ENCODE measurements at regions not wholly inside any gene's neighbourhood (a gene's known extent, or its start where the extent isn't known, plus 50 kb on each side); places are given as distances from the start of the nearest gene placed in this dataset.

DNA sequence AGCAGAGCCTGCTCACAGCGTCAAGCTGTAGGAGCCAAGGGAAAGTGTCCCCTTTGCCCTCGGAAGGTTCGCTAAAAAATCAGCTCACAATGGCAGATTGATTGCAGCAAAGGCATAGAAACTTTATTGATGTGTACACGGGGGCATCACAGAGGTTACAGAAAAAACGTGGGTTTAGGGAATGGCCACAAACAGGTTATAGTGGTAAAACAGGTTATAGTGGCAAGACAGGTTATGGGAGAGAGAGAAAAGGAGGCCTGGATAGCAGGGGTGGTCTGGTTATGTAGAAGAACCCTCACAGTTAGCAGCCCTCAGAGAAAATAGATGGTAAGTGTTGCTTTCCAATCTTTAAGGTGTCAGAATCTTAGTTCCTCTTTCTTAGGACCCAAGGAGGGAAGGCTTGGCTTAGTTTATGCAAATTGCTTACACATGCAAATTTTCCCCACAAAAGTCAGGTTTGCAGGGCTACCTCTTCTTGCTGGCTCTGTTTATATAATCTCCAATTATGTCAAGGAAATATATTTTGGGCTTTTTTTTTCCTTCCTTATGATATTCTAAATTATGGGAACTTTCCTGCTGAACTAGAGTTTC is 113.7 kb downstream of the BMP15 start:
- Histone ChIP-seq H3K36me3 (ENCODE audit: low read length) (no peaks in the 10 kb centered on the region), H4K20me1 (ENCODE audit: low read depth, low read length) (no peaks in the 10 kb centered on the region), H3K27me3 (ENCODE audit: low read length) (no peaks in the 10 kb centered on the region), H3K4me3 (ENCODE audit: insufficient read depth, low read length, poor library complexity, severe bottlenecking) (no peak overlapping the region), H3K4me2 (ENCODE audit: low read depth, low read length, poor library complexity, severe bottlenecking) (no peak overlapping the region), H2AFZ (ENCODE audit: low read depth, low read length, severe bottlenecking) (no peak overlapping the region), H3F3A (ENCODE audit: insufficient read depth) (no peaks in the 10 kb centered on the region), H3K9me2 (replicated peaks; ENCODE audit: insufficient read depth, low read length) (no peaks in the 10 kb centered on the region), H3K9ac (ENCODE audit: low read length) (no peak overlapping the region), H3K79me2 (ENCODE audit: insufficient read depth, low read length) (no peaks in the 10 kb centered on the region), H3K27ac (ENCODE audit: low read depth, low read length) (no peak overlapping the region), H3K9me3 (ENCODE audit: insufficient read depth, low read length) (no peaks in the 10 kb centered on the region)
- no peak for TF ChIP-seq EZH2phosphoT487 (conservative IDR thresholded peaks at IDR 0.05; ENCODE audit: low read length)
- TF ChIP-seq, protein P1, sequence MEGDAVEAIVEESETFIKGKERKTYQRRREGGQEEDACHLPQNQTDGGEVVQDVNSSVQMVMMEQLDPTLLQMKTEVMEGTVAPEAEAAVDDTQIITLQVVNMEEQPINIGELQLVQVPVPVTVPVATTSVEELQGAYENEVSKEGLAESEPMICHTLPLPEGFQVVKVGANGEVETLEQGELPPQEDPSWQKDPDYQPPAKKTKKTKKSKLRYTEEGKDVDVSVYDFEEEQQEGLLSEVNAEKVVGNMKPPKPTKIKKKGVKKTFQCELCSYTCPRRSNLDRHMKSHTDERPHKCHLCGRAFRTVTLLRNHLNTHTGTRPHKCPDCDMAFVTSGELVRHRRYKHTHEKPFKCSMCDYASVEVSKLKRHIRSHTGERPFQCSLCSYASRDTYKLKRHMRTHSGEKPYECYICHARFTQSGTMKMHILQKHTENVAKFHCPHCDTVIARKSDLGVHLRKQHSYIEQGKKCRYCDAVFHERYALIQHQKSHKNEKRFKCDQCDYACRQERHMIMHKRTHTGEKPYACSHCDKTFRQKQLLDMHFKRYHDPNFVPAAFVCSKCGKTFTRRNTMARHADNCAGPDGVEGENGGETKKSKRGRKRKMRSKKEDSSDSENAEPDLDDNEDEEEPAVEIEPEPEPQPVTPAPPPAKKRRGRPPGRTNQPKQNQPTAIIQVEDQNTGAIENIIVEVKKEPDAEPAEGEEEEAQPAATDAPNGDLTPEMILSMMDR (IDR thresholded peaks at IDR 0.05; ENCODE audit: insufficient read depth, low read length, poor library complexity, severe bottlenecking): no peak

DNA sequence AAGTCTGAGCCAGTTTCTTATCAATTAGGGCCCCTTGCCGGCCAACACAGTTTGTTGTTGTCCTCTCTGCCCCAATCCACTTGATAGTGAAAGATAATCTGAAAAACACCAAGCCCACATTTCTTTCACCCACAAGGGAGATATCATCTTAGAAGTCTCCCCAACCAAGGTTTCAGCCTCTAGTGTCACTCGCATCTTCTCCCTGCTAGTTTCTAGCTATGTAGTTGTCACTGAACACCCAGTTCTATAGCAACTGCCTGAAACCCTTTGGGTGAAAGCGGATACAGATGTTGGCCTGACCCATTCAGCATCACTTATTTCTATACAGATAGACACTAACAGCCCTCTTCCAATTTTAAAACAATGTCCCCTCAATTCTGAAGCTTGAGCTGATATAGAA is 116.3 kb downstream of the BMP15 start:
- no peaks in the 10 kb centered on the region for H3K9me3 ChIP-seq (ENCODE audit: insufficient read depth, low read length)
- no peak overlapping the region for H2AFZ ChIP-seq (ENCODE audit: low read depth, low read length, severe bottlenecking)
- TF ChIP-seq, protein P1 (IDR thresholded peaks at IDR 0.05; ENCODE audit: insufficient read depth, low read length, poor library complexity, severe bottlenecking): no peak
- no peak for TF ChIP-seq EZH2phosphoT487 (conservative IDR thresholded peaks at IDR 0.05; ENCODE audit: low read length)
- H3K27ac ChIP-seq (ENCODE audit: low read depth, low read length): no peak overlapping the region
- H3K4me3 ChIP-seq (ENCODE audit: insufficient read depth, low read length, poor library complexity, severe bottlenecking): no peak overlapping the region
- no peak overlapping the region for H3K9ac ChIP-seq (ENCODE audit: low read length)
- H3F3A ChIP-seq (ENCODE audit: insufficient read depth): no peaks in the 10 kb centered on the region
- H4K20me1 ChIP-seq (ENCODE audit: low read depth, low read length): no peaks in the 10 kb centered on the region
- H3K36me3 ChIP-seq (ENCODE audit: low read length): no peaks in the 10 kb centered on the region
- no peaks in the 10 kb centered on the region for H3K27me3 ChIP-seq (ENCODE audit: low read length)
- no peak overlapping the region for H3K4me2 ChIP-seq (ENCODE audit: low read depth, low read length, poor library complexity, severe bottlenecking)
- H3K79me2 ChIP-seq (ENCODE audit: insufficient read depth, low read length): no peaks in the 10 kb centered on the region
- no peaks in the 10 kb centered on the region for H3K9me2 ChIP-seq (replicated peaks; ENCODE audit: insufficient read depth, low read length)

DNA sequence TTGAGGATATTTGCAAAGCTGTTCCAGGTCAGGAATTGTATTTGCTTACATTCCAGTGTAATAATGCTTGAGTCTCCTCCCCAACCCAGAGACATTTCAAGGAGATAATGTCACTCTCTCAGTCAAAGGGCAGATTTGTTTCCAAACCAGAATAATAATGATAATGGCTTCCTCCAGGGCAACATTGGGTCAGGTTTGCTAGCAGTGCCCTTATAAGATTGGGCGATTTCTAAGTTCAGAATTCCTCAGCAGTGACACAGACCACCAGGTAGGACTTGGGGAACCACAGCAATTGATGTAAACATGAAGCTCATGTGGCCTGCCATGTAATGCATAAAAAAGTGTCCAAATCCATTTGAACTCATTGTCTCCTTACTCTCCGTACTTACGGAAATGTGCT is 125.2 kb downstream of the BMP15 start:
- H3K9ac ChIP-seq (ENCODE audit: low read length): no peak overlapping the region
- no peak overlapping the region for H3K4me2 ChIP-seq (ENCODE audit: low read depth, low read length, poor library complexity, severe bottlenecking)
- no peak overlapping the region for H2AFZ ChIP-seq (ENCODE audit: low read depth, low read length, severe bottlenecking)
- H3K27ac ChIP-seq (ENCODE audit: low read depth, low read length): no peak overlapping the region
- H3K9me3 ChIP-seq (ENCODE audit: insufficient read depth, low read length): no peaks in the 10 kb centered on the region
- H4K20me1 ChIP-seq (ENCODE audit: low read depth, low read length): no peaks in the 10 kb centered on the region
- no peaks in the 10 kb centered on the region for H3K79me2 ChIP-seq (ENCODE audit: insufficient read depth, low read length)
- H3F3A ChIP-seq (ENCODE audit: insufficient read depth): no peaks in the 10 kb centered on the region
- no peak overlapping the region for H3K4me3 ChIP-seq (ENCODE audit: insufficient read depth, low read length, poor library complexity, severe bottlenecking)
- H3K9me2 ChIP-seq (replicated peaks; ENCODE audit: insufficient read depth, low read length): no peaks in the 10 kb centered on the region
- H3K27me3 ChIP-seq (ENCODE audit: low read length): no peaks in the 10 kb centered on the region
- TF ChIP-seq, protein P1 (IDR thresholded peaks at IDR 0.05; ENCODE audit: insufficient read depth, low read length, poor library complexity, severe bottlenecking): no peak
- TF ChIP-seq EZH2phosphoT487 (conservative IDR thresholded peaks at IDR 0.05; ENCODE audit: low read length): no peak
- H3K36me3 ChIP-seq (ENCODE audit: low read length): no peaks in the 10 kb centered on the region

Measured in SU-DHL-6 (cell line).